HG02642 (cell line): ENCODE measurements at regions not wholly inside any gene's neighbourhood (a gene's known extent, or its start where the extent isn't known, plus 50 kb on each side); places are given as distances from the start of the nearest gene placed in this dataset.

ENCODE experiments used
- ATAC-seq: cut with Tn5 transposase; IDR thresholded peaks from one replicate; pipeline ENCODE4 v1.9.1; 2021; ENCODE audit warnings: mild to moderate bottlenecking; ENCODE audit not compliant: unreplicated experiment, poor library complexity

GRCh38 chr6:90788781-90789180 is 201.9 kb upstream of the MAP3K7 start:
- no peak for ATAC-seq

- ATAC-seq, result no peak
Measured at GRCh38 chr6:90787446-90787845, 200.6 kb upstream of the MAP3K7 start.

GRCh38 chr6:90780778-90781177 is 193.9 kb upstream of the MAP3K7 start:
- no peak for ATAC-seq

- ATAC-seq, result no peak
Measured at GRCh38 chr6:90780141-90780540, 193.3 kb upstream of the MAP3K7 start.

GRCh38 chr6:90778417-90779203 is 191.7 kb upstream of the MAP3K7 start:
- ATAC-seq, result no peak

GRCh38 chr6:90770778-90771177 is 183.9 kb upstream of the MAP3K7 start:
- ATAC-seq, result no peak

- ATAC-seq, result no peak
Measured at GRCh38 chr6:90765895-90766294, 179.0 kb upstream of the MAP3K7 start.

- no peak for ATAC-seq
Measured at GRCh38 chr6:90765491-90765890, 178.6 kb upstream of the MAP3K7 start.

- ATAC-seq, result no peak
Measured at GRCh38 chr6:90764001-90764400, 177.1 kb upstream of the MAP3K7 start.

GRCh38 chr6:90759664-90760063 is 172.8 kb upstream of the MAP3K7 start:
- no peak for ATAC-seq

GRCh38 chr6:90758741-90759140 is 171.9 kb upstream of the MAP3K7 start:
- ATAC-seq, result no peak

- ATAC-seq, result no peak
Measured at GRCh38 chr6:90753820-90754643, 167.2 kb upstream of the MAP3K7 start.

GRCh38 chr6:90739802-90740201 is 152.9 kb upstream of the MAP3K7 start:
- ATAC-seq, result no peak

GRCh38 chr6:90739339-90739738 is 152.5 kb upstream of the MAP3K7 start:
- ATAC-seq, result no peak

GRCh38 chr6:90730151-90730673 is 143.3 kb upstream of the MAP3K7 start:
- peak; percentile 91 for ATAC-seq

GRCh38 chr6:90729057-90729456 is 142.2 kb upstream of the MAP3K7 start:
- ATAC-seq, result no peak

- no peak for ATAC-seq
Measured at GRCh38 chr6:90722648-90723047, 135.8 kb upstream of the MAP3K7 start.

- no peak for ATAC-seq
Measured at GRCh38 chr6:90720404-90720803, 133.5 kb upstream of the MAP3K7 start.

- no peak for ATAC-seq
Measured at GRCh38 chr6:90719321-90720195, 132.7 kb upstream of the MAP3K7 start.

GRCh38 chr6:90716376-90716775 is 129.5 kb upstream of the MAP3K7 start:
- ATAC-seq, result no peak
